SK-N-SH (cell line): ENCODE measurements at regions not wholly inside any gene's neighbourhood (a gene's known extent, or its start where the extent isn't known, plus 50 kb on each side); places are given as distances from the start of the nearest gene placed in this dataset.

Experiments used
- CTCF ChIP-seq: fragments of 200-600 bp; sonication (generic); IDR thresholded peaks from 2 replicates; pipeline ENCODE4 v1.6.1; 2017; ENCODE audit warnings: antibody characterized with exemption, mild to moderate bottlenecking, moderate library complexity
- ELF1 ChIP-seq: IDR thresholded peaks from 2 replicates; pipeline ENCODE4 v1.4.0; 2012
- EP300 ChIP-seq, 2 experiments: IDR thresholded peaks; 2 replicates each; pipeline versions ENCODE4 v1.4.0 to v1.6.1; 2012; ENCODE audit warnings: borderline replicate concordance in 1 of 2, low read depth in 1 of 2, low read length in 1 of 2
- EZH2phosphoT487 ChIP-seq: fragments of 200-600 bp; sonication (generic); IDR thresholded peaks from 2 replicates; pipeline ENCODE4 v1.6.1; 2017; ENCODE audit warnings: low read depth, mixed run types, mild to moderate bottlenecking, antibody characterized with exemption, moderate library complexity, borderline replicate concordance
- FOXJ3 ChIP-seq: sonication (generic); formaldehyde crosslinking; IDR thresholded peaks from 2 replicates; pipeline ENCODE4 v1.5.1; 2020; ENCODE audit warnings: mild to moderate bottlenecking, missing genetic modification reagents
- FOXM1 ChIP-seq: IDR thresholded peaks from 2 replicates; pipeline ENCODE4 v1.4.0; 2012; ENCODE audit warnings: low read depth, mild to moderate bottlenecking
- GABPA ChIP-seq: IDR thresholded peaks from 2 replicates; pipeline ENCODE4 v1.4.0; 2012; ENCODE audit warnings: low read depth, mild to moderate bottlenecking
- GATA2 ChIP-seq: sonication (generic); formaldehyde crosslinking; IDR thresholded peaks from 2 replicates; pipeline ENCODE4 v1.5.0; 2020; ENCODE audit warnings: mild to moderate bottlenecking, missing genetic modification reagents
- IRF3 ChIP-seq: fragments of 150-350 bp; IDR thresholded peaks from 2 replicates; pipeline ENCODE4 v1.6.1; 2016; ENCODE audit warnings: mild to moderate bottlenecking, low read depth, low read length
- MAX ChIP-seq: IDR thresholded peaks from 2 replicates; pipeline ENCODE4 v1.4.0; 2012; ENCODE audit warnings: low read depth
- MEF2A ChIP-seq: IDR thresholded peaks from 2 replicates; pipeline ENCODE4 v1.4.0; 2012; ENCODE audit warnings: low read depth, borderline replicate concordance
- NFIC ChIP-seq: IDR thresholded peaks from 2 replicates; pipeline ENCODE4 v1.4.0; 2012; ENCODE audit warnings: borderline replicate concordance
- NRF1 ChIP-seq: IDR thresholded peaks from 2 replicates; pipeline ENCODE4 v1.6.1; 2012; ENCODE audit warnings: low read depth, mild to moderate bottlenecking, low read length
- RAD21 ChIP-seq: IDR thresholded peaks from 2 replicates; pipeline ENCODE4 v1.6.1; 2012; ENCODE audit warnings: mild to moderate bottlenecking, low read length
- RCOR1 ChIP-seq: fragments of 150-350 bp; IDR thresholded peaks from 2 replicates; pipeline ENCODE4 v1.6.1; 2017; ENCODE audit warnings: antibody characterized with exemption, low read length
- RFX5 ChIP-seq: IDR thresholded peaks from 2 replicates; pipeline ENCODE4 v1.6.1; 2012; ENCODE audit warnings: mild to moderate bottlenecking, improper control_type of control experiment, low read length
- SIN3A ChIP-seq: IDR thresholded peaks from 2 replicates; pipeline ENCODE4 v1.6.1; 2012; ENCODE audit warnings: low read depth, mild to moderate bottlenecking, low read length, moderate library complexity, borderline replicate concordance
- TAF1 ChIP-seq: IDR thresholded peaks from 2 replicates; pipeline ENCODE4 v1.6.1; 2012; ENCODE audit warnings: low read depth, mild to moderate bottlenecking, low read length, moderate library complexity, borderline replicate concordance
- TEAD4 ChIP-seq: IDR thresholded peaks from 2 replicates; pipeline ENCODE4 v1.4.0; 2012; ENCODE audit warnings: mild to moderate bottlenecking, borderline replicate concordance; ENCODE audit not compliant: insufficient read depth
- USF1 ChIP-seq: IDR thresholded peaks from 2 replicates; pipeline ENCODE4 v1.4.0; 2012; ENCODE audit warnings: low read depth, borderline replicate concordance
- USF2 ChIP-seq: fragments of 150-350 bp; IDR thresholded peaks from 2 replicates; pipeline ENCODE4 v1.6.1; 2017; ENCODE audit warnings: antibody characterized with exemption, low read length, low read depth, borderline replicate concordance
- YY1 ChIP-seq: IDR thresholded peaks from 2 replicates; pipeline ENCODE4 v1.4.0; 2012; ENCODE audit warnings: low read depth, mild to moderate bottlenecking

- TF ChIP-seq SIN3A (no peak), EP300 (IDR thresholded peaks at IDR 0.05; ENCODE audit: borderline replicate concordance in 1 of 2, low read depth in 1 of 2, low read length in 1 of 2) (peak in 1 of 2 experiments; percentile 46; a peak in 1 of 4 replicates), YY1 (no peak), NFIC (peak; percentile 59; the same call in 1 of the 2 replicates), MAX (peak; percentile 26; the same call in 1 of the 2 replicates), GABPA (no peak), NRF1 (no peak), RCOR1 (no peak), TEAD4 (no peak), FOXJ3 (CRISPR knock-in tag) (no peak), ELF1 (no peak), MEF2A (no peak; the same call in 1 of the 2 replicates), CTCF (no peak), TAF1 (no peak), RAD21 (no peak), RFX5 (no peak), FOXM1 (no peak), USF1 (no peak), IRF3 (no peak), EZH2phosphoT487 (no peak), GATA2 (no peak), USF2 (no peak)
These were observed 827.7 kb downstream of the TNS3 start (continued) for GRCh38 chr7:46754140-46754720.
